ENCODE measurements at regions not wholly inside any gene's neighbourhood (a gene's known extent, or its start where the extent isn't known, plus 50 kb on each side); places are given as distances from the start of the nearest gene placed in this dataset.
A peak's percentile ranks its signal among the peaks of the same experiment; 100 is the strongest.
"Not testable (repeated sequence)": the region's sequence is repeated elsewhere in the genome, so short reads cannot be mapped to it uniquely, and the experiment has no call there.

GRCh38 chr1:121472017-121472416 is 287.2 kb downstream of the SRGAP2C start:
- peaks cover 9% of the 10 kb centered on the region for H3K9me3 ChIP-seq (ENCODE audit: control insufficient read depth, low read depth, low read length)
- peaks cover 8% of the 10 kb centered on the region for H3K4me1 ChIP-seq (ENCODE audit: control insufficient read depth, low read depth, low read length)
- H3K4me3 ChIP-seq (ENCODE audit: low read length) = no peak overlapping the region
- no peaks in the 10 kb centered on the region for H3K36me3 ChIP-seq (ENCODE audit: control insufficient read depth, low read depth, low read length)
- H3K27me3 ChIP-seq (ENCODE audit: control insufficient read depth, insufficient read depth, low read length) = no peaks in the 10 kb centered on the region
- H3K27ac ChIP-seq (ENCODE audit: low read length) = no peak overlapping the region
- H3K9ac ChIP-seq (ENCODE audit: low read length) = no peak overlapping the region

DNA sequence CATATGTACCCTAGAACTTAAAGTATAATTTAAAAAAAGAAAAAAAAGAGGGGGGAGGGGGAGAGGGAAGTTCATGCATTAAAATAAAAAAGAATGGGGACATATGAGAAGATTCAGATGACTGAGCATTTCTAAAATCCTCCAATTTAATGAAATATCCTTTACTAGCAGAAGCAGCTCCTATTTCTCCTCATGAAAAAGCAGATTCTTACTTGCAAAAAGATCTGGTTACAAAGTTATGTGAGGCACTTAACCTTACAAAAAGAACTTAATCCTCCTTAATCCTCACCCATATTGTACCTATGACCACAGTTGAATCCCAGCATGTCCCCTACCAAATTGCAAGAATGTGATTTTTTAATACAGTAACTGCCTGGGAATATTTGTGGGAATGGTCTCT is 298.5 kb downstream of the SRGAP2C start:
- Histone ChIP-seq H3K9me3 (ENCODE audit: control insufficient read depth, low read depth, low read length) (peaks cover 5% of the 10 kb centered on the region), H3K4me3 (ENCODE audit: low read length) (no peak overlapping the region), H3K4me1 (ENCODE audit: control insufficient read depth, low read depth, low read length) (no peaks in the 10 kb centered on the region), H3K36me3 (ENCODE audit: control insufficient read depth, low read depth, low read length) (no peaks in the 10 kb centered on the region), H3K9ac (ENCODE audit: low read length) (no peak overlapping the region), H3K27me3 (ENCODE audit: control insufficient read depth, insufficient read depth, low read length) (no peaks in the 10 kb centered on the region), H3K27ac (ENCODE audit: low read length) (no peak overlapping the region)

DNA sequence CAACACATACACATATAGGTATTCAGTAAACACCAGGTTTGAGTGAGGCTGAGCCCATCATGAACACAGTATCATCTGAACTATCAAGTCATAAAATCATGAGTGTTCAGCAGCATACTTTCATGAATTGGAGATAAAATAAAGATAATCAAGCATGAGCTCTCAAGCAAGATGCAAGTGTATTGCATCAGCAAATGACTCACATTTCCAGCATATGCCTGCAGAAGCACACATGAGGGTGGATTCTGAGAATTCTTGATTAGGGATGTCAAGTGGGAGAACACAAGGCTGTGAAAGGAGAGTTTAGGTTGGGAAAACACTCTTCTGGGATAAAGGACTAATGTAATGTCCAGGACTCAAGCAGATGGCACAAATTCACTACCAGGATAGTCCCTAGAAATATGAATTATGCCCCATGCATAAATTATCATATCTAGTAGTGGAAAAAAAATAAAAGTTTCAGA is 299.2 kb downstream of the SRGAP2C start:
- peaks cover 5% of the 10 kb centered on the region for H3K9me3 ChIP-seq (ENCODE audit: control insufficient read depth, low read depth, low read length)
- H3K9ac ChIP-seq (ENCODE audit: low read length) = no peak overlapping the region
- no peak overlapping the region for H3K27ac ChIP-seq (ENCODE audit: low read length)
- no peaks in the 10 kb centered on the region for H3K4me1 ChIP-seq (ENCODE audit: control insufficient read depth, low read depth, low read length)
- no peaks in the 10 kb centered on the region for H3K36me3 ChIP-seq (ENCODE audit: control insufficient read depth, low read depth, low read length)
- H3K4me3 ChIP-seq (ENCODE audit: low read length) = no peak overlapping the region
- no peaks in the 10 kb centered on the region for H3K27me3 ChIP-seq (ENCODE audit: control insufficient read depth, insufficient read depth, low read length)

- not testable (repeated sequence) for H3K36me3 ChIP-seq (ENCODE audit: control insufficient read depth, low read depth, low read length); H3K27ac ChIP-seq (ENCODE audit: low read length); H3K4me3 ChIP-seq (ENCODE audit: low read length); H3K4me1 ChIP-seq (ENCODE audit: control insufficient read depth, low read depth, low read length); H3K27me3 ChIP-seq (ENCODE audit: control insufficient read depth, insufficient read depth, low read length); H3K9ac ChIP-seq (ENCODE audit: low read length); H3K9me3 ChIP-seq (ENCODE audit: control insufficient read depth, low read depth, low read length)
Measured at GRCh38 chr1:121494796-121495195, 310.0 kb downstream of the SRGAP2C start.

- H3K4me1 ChIP-seq (ENCODE audit: control insufficient read depth, low read depth, low read length); H3K27ac ChIP-seq (ENCODE audit: low read length); H3K36me3 ChIP-seq (ENCODE audit: control insufficient read depth, low read depth, low read length); H3K4me3 ChIP-seq (ENCODE audit: low read length); H3K9ac ChIP-seq (ENCODE audit: low read length); H3K9me3 ChIP-seq (ENCODE audit: control insufficient read depth, low read depth, low read length); H3K27me3 ChIP-seq (ENCODE audit: control insufficient read depth, insufficient read depth, low read length): not testable (repeated sequence)
Measured at GRCh38 chr1:121511455-121511854, 326.7 kb downstream of the SRGAP2C start.

DNA sequence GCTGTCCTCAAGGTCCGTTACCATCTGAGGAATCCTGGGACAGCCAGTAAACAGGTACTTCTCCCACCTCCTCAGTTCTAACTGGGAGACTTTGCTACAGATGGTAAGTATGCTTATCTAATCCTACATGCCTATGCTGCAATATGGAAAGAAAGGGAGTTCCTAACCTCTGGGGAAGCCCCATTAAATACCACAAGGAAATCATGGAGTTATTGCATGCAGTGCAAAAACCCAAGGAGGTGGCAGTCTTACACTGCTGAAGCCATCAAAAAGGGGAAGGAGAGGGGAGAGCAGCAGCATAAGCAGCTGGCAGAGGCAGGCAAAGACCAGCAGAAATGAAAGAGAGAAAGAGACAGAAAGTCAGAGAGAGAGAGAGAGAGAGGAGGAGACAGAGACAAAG is 327.1 kb downstream of the SRGAP2C start:
- not testable (repeated sequence) for H3K4me1 ChIP-seq (ENCODE audit: control insufficient read depth, low read depth, low read length); H3K27me3 ChIP-seq (ENCODE audit: control insufficient read depth, insufficient read depth, low read length); H3K9me3 ChIP-seq (ENCODE audit: control insufficient read depth, low read depth, low read length); H3K4me3 ChIP-seq (ENCODE audit: low read length); H3K36me3 ChIP-seq (ENCODE audit: control insufficient read depth, low read depth, low read length); H3K9ac ChIP-seq (ENCODE audit: low read length); H3K27ac ChIP-seq (ENCODE audit: low read length)

DNA sequence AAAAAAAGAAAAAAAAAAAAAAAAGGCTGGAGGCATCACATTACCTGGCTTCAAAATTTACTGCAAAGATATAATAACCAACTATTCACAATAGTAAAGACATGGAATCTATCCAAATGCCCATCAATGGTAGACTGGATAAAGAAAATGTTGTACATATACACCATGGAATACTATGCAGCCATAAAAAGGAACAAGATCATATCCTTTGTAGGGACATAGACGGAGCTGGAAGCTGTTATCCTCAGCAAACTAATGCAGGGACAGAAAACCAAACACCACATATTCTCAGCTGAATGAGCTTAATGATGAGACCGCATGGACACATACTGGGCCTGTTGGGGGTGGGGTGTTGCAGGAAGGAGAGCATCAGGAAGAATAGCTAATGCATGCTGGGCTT is 330.5 kb downstream of the SRGAP2C start:
- Histone ChIP-seq H3K27ac (ENCODE audit: low read length) (no peak overlapping the region), H3K4me3 (ENCODE audit: low read length) (no peak overlapping the region)

DNA sequence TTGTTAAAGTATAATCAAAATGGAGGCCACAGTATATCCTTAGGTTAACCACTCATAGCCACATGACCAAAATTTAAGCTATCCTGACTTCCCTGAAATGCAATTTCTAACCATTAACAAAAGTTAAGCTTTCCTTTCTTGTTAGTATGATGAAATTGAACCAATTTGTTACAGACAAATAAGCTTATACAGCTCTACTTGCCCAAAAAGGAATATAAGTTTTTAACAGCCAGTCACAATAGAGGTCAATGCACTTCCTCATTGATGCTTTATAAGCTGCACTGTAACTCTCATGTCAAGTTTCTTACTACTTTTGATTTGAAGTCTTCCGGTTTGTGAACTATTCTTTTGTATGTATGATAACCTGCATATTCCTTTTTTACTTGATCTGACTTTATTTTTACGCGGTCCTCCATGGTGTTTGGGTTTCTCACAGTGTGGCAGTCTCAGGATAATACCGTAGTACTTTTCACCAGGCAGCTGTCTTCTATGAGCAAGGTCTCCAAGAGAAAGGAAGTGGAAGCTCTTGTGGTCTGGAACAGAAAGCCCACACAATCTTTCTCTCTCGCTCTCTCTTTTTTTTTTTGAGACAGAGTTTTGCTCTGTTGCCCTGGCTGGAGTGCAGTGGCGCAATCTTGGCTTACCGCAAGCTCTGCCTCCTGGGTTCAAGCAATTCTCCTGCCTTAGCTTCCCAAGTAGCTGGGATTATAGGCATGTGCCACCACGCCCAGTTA is 331.6 kb downstream of the SRGAP2C start:
- Histone ChIP-seq H3K4me1 (ENCODE audit: control insufficient read depth, low read depth, low read length) (peaks cover 12% of the 10 kb centered on the region), H3K36me3 (ENCODE audit: control insufficient read depth, low read depth, low read length) (no peaks in the 10 kb centered on the region), H3K27me3 (ENCODE audit: control insufficient read depth, insufficient read depth, low read length) (no peaks in the 10 kb centered on the region), H3K4me3 (ENCODE audit: low read length) (no peak overlapping the region), H3K27ac (ENCODE audit: low read length) (no peak overlapping the region), H3K9ac (ENCODE audit: low read length) (no peak overlapping the region), H3K9me3 (ENCODE audit: control insufficient read depth, low read depth, low read length) (no peaks in the 10 kb centered on the region)

More for the DNA sequence above, 330.5 kb downstream of the SRGAP2C start:
- Histone ChIP-seq H3K36me3 (ENCODE audit: control insufficient read depth, low read depth, low read length) (no peaks in the 10 kb centered on the region), H3K4me1 (ENCODE audit: control insufficient read depth, low read depth, low read length) (peaks cover 9% of the 10 kb centered on the region), H3K27me3 (ENCODE audit: control insufficient read depth, insufficient read depth, low read length) (no peaks in the 10 kb centered on the region), H3K9ac (ENCODE audit: low read length) (no peak overlapping the region), H3K9me3 (ENCODE audit: control insufficient read depth, low read depth, low read length) (no peaks in the 10 kb centered on the region)

GRCh38 chr1:121517586-121518230 is 332.9 kb downstream of the SRGAP2C start:
- no peaks in the 10 kb centered on the region for H3K9me3 ChIP-seq (ENCODE audit: control insufficient read depth, low read depth, low read length)
- H3K9ac ChIP-seq (ENCODE audit: low read length) = no peak overlapping the region
- no peak overlapping the region for H3K27ac ChIP-seq (ENCODE audit: low read length)
- peaks cover 12% of the 10 kb centered on the region for H3K4me1 ChIP-seq (ENCODE audit: control insufficient read depth, low read depth, low read length)
- peak overlapping the region; percentile 85 for H3K4me3 ChIP-seq (ENCODE audit: low read length)
- H3K27me3 ChIP-seq (ENCODE audit: control insufficient read depth, insufficient read depth, low read length) = no peaks in the 10 kb centered on the region
- no peaks in the 10 kb centered on the region for H3K36me3 ChIP-seq (ENCODE audit: control insufficient read depth, low read depth, low read length)

DNA sequence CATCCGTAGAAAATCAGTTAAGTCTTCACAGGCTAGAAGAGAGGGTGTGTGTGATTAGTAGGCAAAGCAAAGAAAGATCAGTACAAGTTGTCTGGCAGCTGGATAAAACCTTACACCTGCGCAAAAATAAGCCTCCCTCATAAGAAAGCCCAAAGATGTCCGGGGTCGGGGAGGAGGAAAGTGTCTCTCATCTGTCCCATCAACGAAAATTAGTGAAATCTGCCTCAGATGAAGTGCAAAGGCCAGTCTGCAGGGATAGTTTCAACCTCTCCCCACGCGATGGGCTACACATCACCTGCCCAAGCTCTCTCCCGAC is 333.9 kb downstream of the SRGAP2C start:
- peaks cover 12% of the 10 kb centered on the region for H3K4me1 ChIP-seq (ENCODE audit: control insufficient read depth, low read depth, low read length)
- H3K27ac ChIP-seq (ENCODE audit: low read length) = no peak overlapping the region
- peak overlapping the region; percentile 68 for H3K9ac ChIP-seq (ENCODE audit: low read length)
- H3K4me3 ChIP-seq (ENCODE audit: low read length) = peak overlapping the region; percentile 85
- H3K36me3 ChIP-seq (ENCODE audit: control insufficient read depth, low read depth, low read length) = no peaks in the 10 kb centered on the region
- no peaks in the 10 kb centered on the region for H3K9me3 ChIP-seq (ENCODE audit: control insufficient read depth, low read depth, low read length)
- no peaks in the 10 kb centered on the region for H3K27me3 ChIP-seq (ENCODE audit: control insufficient read depth, insufficient read depth, low read length)

DNA sequence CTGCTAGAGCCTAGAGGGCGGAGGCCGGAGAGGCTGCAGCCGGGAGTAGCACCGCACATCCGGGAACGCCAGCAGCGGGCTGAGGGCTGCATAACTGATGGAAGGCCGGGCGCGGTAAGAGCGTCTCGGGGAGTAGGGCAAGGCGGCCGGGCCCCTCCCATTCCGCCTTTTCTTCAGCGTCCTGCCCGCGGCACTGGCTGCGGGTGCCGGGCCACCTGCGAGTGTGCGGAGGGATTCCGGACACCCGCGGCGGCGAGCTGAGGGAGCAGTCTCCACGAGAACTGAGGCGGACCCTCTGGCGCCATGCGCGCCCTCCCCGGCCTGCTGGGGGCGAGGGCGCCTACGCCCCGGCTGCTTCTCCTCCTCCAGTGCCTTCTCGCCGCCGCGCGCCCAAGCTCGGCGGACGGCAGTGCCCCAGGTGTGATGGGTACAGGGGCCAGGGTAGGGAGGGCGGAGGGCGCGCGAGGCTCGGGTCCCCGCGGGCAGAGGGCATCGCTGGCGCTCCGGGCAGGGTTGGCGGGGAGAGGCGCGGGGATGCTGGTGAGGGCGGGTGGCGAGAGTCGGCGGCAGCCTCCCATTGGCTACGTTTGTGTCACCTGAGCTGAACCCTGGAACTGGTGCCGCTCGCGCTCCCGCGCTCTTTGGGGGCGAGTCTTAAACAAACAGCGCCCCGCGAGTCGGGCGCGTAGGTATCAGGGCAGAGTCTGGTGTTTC is 334.4 kb downstream of the SRGAP2C start:
- H3K27me3 ChIP-seq (ENCODE audit: control insufficient read depth, insufficient read depth, low read length) = no peaks in the 10 kb centered on the region
- H3K27ac ChIP-seq (ENCODE audit: low read length) = no peak overlapping the region
- H3K4me3 ChIP-seq (ENCODE audit: low read length) = peak overlapping the region; percentile 85
- H3K36me3 ChIP-seq (ENCODE audit: control insufficient read depth, low read depth, low read length) = no peaks in the 10 kb centered on the region
- H3K4me1 ChIP-seq (ENCODE audit: control insufficient read depth, low read depth, low read length) = peaks cover 12% of the 10 kb centered on the region
- no peaks in the 10 kb centered on the region for H3K9me3 ChIP-seq (ENCODE audit: control insufficient read depth, low read depth, low read length)
- H3K9ac ChIP-seq (ENCODE audit: low read length) = peak overlapping the region; percentile 68

Measured in iPS-18a (cell line).